DMS153 (cell line): ENCODE measurements at regions not wholly inside any gene's neighbourhood (a gene's known extent, or its start where the extent isn't known, plus 50 kb on each side); places are given as distances from the start of the nearest gene placed in this dataset.
"Not testable (repeated sequence)": the region's sequence is repeated elsewhere in the genome, so short reads cannot be mapped to it uniquely, and the experiment has no call there.

Experiments
- DNase-seq: peaks from one replicate; lab custom pipeline; 2025; lab: John Stamatoyannopoulos, UW

DNA sequence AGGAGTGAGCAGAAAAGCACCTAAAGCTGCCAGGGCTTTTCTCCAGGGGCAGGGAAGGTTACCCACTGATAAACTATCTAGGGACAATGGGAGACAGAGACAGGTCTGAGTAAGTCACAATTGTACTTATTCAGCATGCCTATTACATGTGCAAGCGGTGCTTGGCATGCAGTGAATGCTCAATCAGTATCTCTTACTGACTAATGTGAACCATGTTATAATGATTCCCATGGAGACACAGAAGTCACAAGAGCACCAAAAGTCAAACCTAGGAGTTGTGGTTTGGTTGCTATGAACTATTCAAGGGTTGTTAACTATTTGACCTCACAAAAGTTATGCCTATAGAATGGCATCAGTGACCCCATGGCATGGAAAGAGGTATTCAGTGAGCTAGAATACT is 50.0 kb upstream of the RASGRP1 start:
- no peak for DNase-seq

DNA sequence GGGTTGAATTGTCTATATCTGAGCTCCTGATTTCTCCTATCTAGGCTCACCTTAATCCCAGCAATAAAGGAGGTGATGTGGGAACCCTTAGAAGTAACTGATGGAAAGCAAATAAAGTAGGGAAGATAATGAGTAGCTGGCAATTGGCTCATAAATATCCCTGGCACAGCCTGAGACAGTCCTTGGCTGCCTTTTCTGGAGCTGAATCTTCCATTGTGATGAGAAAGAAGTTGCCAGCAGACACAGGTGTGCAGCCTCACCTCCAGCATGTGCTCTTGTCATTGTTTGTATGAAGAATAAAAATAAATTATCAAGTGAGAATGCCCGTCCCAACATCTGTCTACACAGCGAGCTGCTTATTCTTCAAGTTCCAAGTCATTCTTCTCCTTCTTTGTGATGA is 53.2 kb upstream of the RASGRP1 start:
- DNase-seq: no peak

DNA sequence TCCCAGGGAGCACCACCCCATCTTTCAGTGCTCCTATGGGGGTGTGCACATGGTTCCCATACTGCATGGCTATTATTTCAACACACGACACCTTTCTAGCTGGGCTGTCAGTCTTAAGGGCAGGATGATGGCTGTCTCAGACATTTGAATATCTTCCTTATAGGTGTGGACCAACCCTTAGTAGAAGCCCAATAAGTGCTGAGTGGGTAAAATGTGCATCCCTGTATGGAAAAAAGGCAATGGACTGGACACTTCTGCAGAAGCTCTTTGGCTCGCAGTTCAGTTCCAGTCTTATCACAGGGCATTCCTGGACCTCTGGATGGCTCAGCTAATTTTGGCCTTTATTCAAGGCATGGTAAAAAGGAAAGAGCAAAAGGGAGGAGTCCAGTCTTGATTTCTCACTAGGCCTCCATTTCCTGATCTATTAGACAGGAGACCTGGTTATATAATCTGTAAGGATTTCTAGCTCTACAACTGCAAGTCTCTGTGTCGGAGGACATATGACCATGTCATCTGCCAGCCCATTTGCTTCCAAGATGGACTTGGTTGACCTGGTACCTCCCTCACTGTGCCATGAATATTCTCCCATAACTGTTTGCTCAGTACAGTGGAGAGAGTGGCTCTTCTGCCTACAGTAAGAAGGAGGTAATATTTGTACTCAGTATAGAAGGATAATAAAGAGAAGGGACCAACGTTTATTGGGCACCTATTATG is 53.8 kb upstream of the RASGRP1 start:
- no peak for DNase-seq

DNA sequence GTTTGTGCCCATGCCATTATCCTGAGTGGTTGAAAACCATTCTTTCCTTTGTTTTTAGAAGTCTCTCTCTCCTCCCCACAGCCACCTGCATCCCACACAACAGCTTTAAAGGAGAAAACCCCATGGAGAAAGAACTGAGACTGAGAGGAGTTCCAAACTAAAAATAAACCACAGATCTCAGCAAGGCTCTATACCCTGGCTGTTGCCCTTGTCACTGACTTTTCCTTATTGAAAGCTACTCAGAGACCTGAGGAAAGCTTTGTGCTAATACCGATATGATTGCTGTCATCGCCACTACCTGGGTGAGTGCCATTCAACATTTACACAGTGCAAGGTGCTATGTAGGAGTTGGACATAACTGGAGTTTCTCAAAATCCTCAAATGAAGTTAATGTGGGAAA is 55.5 kb upstream of the RASGRP1 start:
- no peak for DNase-seq

DNA sequence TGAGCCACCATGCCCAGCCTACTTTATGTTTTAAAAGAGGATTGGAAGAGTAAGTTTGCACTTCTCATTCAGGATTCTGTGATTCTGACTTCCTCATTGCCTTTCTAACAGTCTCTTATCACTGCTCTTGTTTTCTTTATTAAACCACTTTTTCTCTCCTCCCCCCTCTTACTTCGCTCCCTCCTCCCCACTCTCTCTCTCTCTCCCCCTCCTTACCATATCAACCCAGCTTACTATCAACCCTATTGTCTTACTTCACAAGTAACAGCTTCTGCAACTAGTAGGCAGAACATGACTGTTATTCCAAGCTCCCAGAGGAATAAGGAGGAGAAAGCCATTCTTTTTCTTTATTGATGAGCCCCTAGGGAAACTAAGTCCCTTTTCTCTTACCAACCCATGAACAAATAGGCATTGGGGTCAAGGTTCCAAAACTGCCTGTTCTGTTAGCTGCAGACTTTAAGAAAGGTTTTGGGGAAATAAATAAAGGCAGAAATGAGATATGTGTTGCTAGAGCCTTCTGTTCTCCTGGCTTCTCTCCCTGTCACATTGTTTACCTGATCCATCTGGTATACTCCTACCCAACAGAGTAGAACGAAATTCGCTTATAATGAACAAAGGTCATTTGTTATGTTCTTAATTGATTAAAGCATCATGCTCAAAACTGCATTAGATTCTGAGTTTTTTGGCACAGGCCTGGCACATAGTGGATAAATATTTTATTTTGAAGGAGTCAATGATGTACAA is 56.4 kb upstream of the RASGRP1 start:
- no peak for DNase-seq

DNA sequence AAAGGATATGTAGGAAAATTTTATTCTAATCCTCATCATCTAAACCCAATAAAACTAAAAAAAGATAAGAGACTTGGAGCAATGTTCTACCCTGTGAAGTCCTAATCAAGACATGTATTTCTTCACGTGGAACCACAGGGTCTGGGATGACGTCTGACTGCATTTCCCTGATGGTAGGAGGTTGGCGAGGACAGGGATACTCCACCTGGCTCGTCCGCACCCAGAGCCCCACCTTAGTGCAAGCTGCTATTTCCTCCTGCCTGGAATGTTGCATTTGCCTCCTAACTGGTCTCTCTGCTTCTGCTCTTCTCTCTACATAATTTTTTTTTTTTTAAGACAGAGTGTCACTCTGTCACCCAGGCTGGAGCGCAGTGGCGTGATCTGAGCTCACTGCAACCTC is 57.7 kb upstream of the RASGRP1 start:
- DNase-seq: no peak

DNA sequence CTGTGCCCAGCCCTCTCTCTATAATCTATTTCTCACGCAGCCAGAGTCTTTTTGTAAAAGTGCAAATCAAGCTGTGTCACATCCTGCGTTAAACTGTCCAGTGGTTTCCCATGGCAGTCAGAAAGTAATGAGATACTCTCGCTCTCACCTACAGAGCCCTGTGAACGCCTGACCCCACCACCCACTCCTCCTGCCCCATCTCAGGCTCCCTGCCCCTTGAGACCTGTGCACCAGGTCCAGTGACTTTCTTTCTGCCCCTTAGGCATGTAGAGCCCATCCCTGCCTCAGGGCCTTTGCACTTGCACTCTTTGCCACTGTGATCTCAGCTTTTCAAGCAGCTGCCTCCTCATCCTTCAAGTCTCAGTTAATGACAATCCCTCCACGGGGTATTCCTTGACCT is 58.3 kb upstream of the RASGRP1 start:
- no peak for DNase-seq

DNA sequence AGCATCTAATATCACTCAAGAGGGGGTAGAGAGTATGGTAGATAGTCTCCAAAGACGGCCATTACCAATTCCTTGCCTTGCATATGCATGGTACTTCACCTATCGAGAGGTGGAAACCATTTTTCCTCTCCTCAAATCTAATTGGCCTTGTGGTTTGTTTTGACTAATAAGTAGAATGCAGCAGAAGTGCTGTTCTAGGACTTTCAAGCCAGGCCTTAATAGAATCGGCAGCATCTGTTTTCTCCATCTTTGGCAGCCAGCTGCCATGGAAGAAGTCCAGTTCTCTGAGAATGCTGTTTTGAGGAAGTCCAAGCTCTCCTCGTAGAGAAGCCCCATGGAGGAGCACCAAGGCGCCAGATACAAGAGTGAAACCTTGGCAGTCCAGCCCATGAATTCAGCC is 59.1 kb upstream of the RASGRP1 start:
- no peak for DNase-seq

DNA sequence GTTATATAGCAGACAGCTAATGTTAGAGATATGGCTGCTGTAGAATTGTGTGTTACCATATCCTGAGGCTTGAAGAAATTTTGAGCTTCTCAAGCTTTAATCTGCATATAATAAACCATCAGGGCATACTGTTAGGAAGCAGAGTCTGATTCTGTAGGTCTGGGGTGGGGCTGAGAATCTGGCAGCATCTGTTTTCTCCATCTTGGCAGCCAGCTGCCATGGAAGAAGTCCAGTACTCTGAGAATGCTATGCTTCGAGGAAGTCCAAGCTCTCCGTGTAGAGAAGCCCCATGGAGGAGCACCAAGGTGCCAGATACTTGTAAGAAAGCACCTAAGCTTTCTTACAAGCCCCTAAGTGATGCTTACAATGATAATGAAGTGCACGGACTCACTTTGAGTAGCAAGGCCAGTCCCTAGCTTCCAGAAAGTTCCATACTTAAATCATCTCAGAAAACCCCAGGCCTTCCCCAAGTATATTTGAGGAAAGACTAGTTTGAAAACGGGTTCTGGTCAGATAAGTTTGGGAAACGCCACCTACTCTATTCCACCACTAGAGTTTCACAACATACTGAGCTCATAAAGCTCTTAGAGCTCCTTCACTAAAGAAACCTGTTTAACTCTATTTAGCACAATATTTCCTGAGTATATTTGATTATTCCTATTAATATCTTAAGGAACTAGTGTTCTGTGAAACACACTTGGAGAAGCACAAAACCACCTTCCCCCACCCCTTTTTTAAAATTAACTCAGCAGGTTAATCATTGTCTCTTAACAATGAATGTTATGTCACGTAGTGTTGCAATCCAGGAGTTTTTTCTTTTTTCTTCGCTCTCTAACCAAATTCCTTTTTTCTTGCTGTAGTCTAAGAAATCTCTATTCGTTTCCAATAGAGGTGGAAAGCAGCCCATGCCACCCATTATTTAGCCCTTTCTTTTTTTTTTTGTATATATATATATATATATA is 59.9 kb upstream of the RASGRP1 start:
- no peak for DNase-seq

DNA sequence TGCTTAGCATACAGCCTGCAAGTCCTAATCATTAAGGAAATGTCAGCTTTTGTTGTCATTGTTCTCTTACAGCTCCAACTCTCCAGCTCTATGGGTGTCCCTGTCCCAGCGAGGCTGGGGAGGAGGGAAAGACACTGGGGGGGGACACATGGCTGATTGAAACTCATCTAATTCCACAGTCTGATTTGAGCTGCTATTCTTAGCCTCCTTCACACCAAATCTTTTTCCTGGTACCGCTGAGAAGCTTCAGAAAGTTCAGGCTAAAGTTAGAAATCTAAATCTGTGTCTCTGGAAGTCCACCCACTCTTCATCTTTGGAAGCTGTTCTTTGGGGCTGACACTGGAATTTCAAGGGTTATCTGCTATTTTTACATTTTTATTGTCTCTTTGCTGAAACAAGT is 61.3 kb upstream of the RASGRP1 start:
- no peak for DNase-seq

DNA sequence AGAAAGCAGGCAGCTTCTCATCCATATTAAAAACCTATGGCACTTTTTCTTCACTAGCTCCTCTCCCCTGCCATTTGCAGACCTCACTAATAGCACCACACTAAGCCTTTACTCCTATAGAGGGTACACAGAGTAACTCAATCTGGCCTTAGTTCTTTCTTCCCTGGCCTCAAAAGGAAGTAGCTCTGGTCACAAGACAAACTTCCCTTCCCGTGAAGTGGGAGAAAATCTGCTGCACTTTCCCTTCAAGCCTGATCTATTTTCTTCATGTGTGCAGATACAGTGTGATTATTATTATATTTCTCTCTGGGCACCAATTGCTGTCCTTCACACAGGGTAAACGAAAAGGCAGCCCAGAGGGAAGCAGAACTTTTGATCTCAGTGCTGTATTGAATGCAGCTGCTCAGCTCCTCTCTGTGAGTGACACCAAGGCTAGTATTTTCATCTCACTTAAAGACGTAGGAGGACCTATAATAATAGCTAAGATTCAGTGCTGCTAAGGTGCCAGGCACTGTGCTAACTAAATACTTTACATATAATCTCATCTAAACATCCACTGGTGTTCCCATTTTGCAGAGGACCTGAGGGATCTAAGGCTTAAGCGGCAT is 61.9 kb upstream of the RASGRP1 start:
- DNase-seq: no peak

DNA sequence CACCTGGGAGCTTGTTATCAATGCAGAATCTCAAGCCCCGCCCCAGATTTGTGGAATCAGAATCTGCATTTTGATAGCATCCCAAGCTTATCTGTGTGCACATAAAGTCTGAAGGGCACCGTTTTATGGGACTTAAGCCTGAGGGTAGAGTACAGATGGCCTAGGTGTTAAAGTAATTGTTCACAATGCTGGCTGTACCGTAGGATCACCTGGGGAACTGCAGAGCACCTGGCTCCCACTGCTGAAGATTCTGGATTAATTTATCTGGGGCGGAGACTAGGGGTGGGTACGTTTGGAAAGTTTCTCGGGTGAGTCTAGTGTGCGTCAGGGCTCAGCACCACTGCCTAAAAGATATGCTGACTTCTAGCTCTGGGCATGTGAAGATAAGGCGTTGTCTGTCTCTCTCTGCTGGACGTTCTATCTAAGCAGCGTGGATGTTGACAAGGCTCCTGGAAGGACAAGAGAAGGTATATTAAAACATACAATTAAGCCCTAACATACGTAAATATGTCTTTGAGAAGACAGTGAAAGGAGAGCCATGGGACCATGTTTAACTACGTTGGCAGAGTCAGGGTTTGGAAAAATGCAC is 63.2 kb upstream of the RASGRP1 start:
- DNase-seq: no peak

DNA sequence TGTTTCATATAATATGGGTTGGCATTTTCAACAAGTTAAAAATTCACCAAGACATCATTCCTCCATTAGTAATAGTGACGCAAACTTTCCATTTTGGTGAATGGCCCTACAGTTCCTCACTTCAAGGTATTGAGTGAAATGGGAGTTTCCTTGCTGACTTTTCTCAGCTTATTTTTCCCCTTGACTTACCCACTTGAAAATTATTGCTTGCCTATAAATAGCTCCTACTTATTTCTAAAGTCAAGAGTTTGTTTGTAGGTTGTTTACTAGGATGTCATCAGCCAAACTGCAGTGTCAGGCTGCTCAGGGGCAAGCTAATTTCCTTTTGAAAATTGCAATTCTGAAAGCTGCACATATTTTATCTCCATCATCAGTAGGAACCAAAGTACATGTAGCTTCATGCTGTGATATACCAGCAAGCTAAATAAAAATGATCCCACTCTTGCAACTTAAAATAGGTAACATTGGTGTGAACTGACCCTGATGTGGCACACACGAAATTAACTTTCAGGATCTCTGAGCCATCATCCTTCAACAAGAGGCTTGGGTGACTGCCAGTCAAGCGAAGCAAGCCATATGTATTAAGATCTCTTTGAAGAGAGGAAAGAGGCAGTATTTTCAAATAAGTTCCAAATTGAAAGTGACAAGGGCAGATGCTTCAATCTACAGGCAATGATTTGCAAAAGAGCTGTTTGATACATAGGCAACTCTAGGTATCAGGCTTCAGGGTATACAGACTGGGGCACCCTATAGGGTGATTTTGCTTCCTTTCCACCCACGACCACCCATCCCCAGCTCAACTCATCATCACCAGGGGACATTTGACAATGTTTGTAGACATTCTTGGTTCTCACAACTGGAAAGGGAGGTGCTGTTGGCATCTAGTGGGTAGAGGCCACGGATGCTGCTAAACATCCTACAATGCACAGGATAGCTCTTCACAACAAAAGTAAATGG is 66.8 kb upstream of the RASGRP1 start:
- no peak for DNase-seq

DNA sequence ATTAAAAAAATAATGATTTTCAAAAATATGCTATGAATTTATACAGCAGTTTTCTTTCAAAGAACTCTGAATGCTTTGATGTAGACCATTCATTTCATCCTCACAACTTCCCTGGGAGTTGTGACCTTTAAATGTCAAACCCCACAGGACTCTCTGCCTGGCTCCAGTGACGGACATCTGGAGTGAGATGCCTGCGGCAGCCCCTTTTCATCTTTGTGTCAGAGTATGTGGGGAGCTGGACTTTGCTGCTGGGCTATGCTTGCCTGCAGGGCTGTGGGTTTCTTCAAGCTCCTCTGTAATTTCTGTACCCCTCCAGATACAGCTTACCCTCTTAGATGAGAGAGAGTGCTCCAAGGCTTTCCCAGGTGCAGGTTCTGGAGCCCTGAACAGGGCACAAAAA is 70.6 kb upstream of the RASGRP1 start:
- no peak for DNase-seq

DNA sequence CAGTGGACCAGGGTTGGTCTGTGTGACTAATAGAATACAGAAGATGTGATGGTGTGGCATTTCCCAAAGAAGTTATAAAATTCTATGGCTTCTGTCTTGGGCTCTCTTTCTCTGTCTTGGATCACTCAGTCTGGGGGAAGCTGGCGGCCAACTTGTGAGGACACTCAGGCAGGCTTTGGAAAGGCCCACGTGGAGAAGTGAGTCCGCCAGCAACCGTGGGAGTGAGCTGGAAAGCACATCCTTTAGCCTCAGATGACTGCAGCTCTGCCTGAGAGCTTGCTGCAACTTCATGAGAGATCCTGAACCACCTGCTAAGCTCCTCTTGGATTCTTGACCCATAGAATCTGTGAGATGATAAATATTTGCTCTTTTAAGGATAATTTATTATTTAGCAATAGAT is 72.0 kb upstream of the RASGRP1 start:
- DNase-seq: no peak

DNA sequence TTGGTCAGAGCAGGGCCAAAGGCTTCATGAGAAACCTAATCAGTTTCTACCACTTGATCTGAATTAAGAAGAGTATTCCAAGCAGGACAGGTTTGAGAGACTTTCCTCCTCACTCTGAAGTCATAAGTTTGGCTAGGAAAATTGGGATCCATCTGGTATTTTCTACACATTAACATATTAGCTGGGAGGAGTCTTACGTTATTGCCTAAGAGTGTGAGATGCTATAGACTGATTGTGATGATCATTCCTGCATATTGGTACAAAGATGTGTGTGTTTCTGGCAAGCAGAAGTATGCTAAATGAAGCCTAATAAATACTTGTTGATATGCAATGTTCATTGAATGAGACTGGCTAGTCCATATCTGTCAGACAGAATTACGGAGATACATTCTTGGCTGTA is 73.5 kb upstream of the RASGRP1 start:
- DNase-seq: no peak

DNA sequence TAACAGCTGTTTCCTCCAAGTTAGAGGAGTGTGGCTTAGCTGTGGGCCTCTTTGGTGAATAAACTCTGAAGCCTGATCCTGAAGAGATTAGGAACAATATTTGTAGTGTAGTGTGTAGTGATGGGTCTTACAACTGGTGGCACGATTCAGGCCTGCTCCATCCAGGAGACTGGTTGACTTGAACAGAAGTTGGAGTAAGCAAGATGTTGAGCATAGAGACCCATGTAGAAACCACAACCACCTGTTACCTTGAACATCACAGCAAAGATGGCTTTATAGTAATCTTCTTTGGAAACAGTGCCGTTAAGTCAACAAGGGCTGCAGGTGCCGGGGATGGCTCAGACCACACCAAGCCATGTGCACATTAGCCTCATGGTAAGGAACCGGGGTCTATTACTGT is 74.2 kb upstream of the RASGRP1 start:
- no peak for DNase-seq

DNA sequence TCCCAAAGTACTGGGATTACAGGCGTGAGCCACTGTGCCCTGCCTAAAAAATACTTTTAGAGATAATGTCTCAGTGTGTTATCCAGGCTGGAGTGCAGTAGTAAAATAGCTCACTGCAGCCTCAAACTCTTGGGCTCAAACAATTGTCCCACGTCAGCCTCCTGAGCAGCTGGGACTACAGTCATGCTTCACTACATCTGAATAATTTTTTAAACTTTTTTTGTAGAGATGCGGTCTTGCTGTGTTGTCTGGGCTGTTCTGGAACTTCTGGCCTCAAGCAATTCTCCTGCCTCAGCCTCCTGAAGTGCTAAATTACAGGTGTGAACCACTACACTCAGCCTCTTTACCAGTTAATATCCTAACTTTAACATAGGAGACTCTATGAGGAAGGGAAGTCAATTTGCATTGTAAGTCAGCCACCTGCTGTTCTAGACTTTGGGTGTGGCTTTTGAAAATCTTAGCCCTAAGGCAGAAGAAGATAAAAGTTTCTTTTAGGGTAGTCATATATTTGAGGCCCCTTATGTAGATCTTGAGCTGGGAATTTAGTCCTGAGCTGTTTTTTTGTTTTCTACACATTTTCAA is 78.2 kb upstream of the RASGRP1 start:
- DNase-seq: no peak

DNA sequence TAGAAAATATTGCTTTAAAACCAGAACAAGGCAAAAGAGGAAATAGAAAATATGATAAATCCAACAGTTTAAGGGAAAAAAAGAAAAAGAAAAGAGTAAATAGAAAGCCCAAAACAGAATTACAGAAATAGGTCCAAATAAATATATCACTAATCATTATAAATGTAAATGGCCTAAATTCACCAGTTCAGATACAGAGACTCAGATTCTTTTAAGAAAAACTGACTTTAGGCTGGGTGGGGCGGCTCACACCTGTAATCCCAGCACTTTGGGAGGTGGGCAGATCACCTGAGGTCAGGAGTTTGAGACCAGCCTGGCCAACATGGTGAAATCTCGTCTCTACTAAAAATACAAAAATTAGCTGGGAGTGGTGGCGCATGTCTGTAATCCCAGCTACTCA is 79.7 kb upstream of the RASGRP1 start:
- DNase-seq: not testable (repeated sequence)

DNA sequence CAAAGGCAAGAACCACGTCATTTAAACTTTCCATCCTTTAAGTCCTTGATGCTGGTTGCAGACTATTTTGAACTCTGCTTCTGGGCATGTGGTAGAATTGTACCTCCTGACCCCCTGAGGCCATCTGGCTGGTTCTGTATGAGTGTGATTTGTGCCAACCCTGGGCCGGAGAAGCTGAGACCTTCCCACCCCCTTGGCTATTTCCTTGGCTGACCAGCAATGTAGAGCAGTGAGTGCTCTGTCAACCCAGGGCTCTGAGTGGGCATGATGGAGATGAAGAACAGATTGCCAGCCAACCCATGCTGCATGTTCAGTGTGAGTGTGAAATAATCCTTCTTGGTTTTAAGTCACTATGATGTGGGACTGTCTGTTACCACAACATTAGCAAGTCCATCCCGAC is 82.1 kb upstream of the RASGRP1 start:
- no peak for DNase-seq
